RCC 7860 (cell line): ENCODE measurements at regions not wholly inside any gene's neighbourhood (a gene's known extent, or its start where the extent isn't known, plus 50 kb on each side); places are given as distances from the start of the nearest gene placed in this dataset.

Source experiments
- DNase-seq: peaks from one replicate; pipeline ENCODE4 v3.0.0-alpha.2; 2015; ENCODE audit warnings: low spot score
- FAIRE-seq: peaks from 2 replicates; lab custom pipeline; 2012; peaks lifted over from hg19 to GRCh38; lab: Jason Lieb, UNC

GRCh38 chr2:192328297-192328696 is 133.6 kb upstream of the TMEFF2 start:
- FAIRE-seq (no peak), DNase-seq (no peak)

- no peak for DNase-seq
- no peak for FAIRE-seq
Measured at GRCh38 chr2:192327576-192327975, 132.8 kb upstream of the TMEFF2 start.

- DNase-seq (no peak), FAIRE-seq (no peak)
Measured at GRCh38 chr2:192315543-192315942, 120.8 kb upstream of the TMEFF2 start.

- FAIRE-seq (no peak), DNase-seq (no peak)
Measured at GRCh38 chr2:192314800-192315481, 120.2 kb upstream of the TMEFF2 start.

- no peak for FAIRE-seq
- DNase-seq = no peak
Measured at GRCh38 chr2:192313773-192314172, 119.0 kb upstream of the TMEFF2 start.

- no peak for DNase-seq
- no peak for FAIRE-seq
Measured at GRCh38 chr2:192311701-192312460, 117.1 kb upstream of the TMEFF2 start.

- FAIRE-seq (no peak), DNase-seq (no peak)
Measured at GRCh38 chr2:192307530-192307929, 112.8 kb upstream of the TMEFF2 start.

GRCh38 chr2:192298664-192299063 is 103.9 kb upstream of the TMEFF2 start:
- FAIRE-seq (no peak), DNase-seq (no peak)

GRCh38 chr2:192292478-192292877 is 97.7 kb upstream of the TMEFF2 start:
- FAIRE-seq = no peak
- no peak for DNase-seq

GRCh38 chr2:192288295-192288694 is 93.6 kb upstream of the TMEFF2 start:
- FAIRE-seq (no peak), DNase-seq (no peak)

- no peak for FAIRE-seq
Measured at GRCh38 chr2:192286093-192286701, 91.5 kb upstream of the TMEFF2 start.

GRCh38 chr2:192283450-192283849 is 88.7 kb upstream of the TMEFF2 start:
- FAIRE-seq (no peak), DNase-seq (no peak)

More at GRCh38 chr2:192286093-192286701, 91.5 kb upstream of the TMEFF2 start:
- DNase-seq = peak; percentile 37

- FAIRE-seq (no peak), DNase-seq (no peak)
Measured at GRCh38 chr2:192278701-192279100, 84.0 kb upstream of the TMEFF2 start.

- FAIRE-seq = no peak
Measured at GRCh38 chr2:192277494-192278109, 82.9 kb upstream of the TMEFF2 start.

GRCh38 chr2:192275632-192276031 is 80.9 kb upstream of the TMEFF2 start:
- DNase-seq = no peak
- FAIRE-seq = no peak

More at GRCh38 chr2:192277494-192278109, 82.9 kb upstream of the TMEFF2 start:
- DNase-seq = no peak

- peak; percentile 45 for FAIRE-seq
- DNase-seq = peak; percentile 36
Measured at GRCh38 chr2:192267484-192267883, 72.8 kb upstream of the TMEFF2 start.

- no peak for DNase-seq
- no peak for FAIRE-seq
Measured at GRCh38 chr2:192265751-192266150, 71.0 kb upstream of the TMEFF2 start.

GRCh38 chr2:192254444-192254843 is 59.7 kb upstream of the TMEFF2 start:
- no peak for FAIRE-seq
- DNase-seq = no peak

- DNase-seq = no peak
- FAIRE-seq = no peak
Measured at GRCh38 chr2:192253692-192254091, 59.0 kb upstream of the TMEFF2 start.

- DNase-seq = no peak
- FAIRE-seq = no peak
Measured at GRCh38 chr2:192250961-192251360, 56.2 kb upstream of the TMEFF2 start.

GRCh38 chr2:192247456-192247855 is 52.7 kb upstream of the TMEFF2 start:
- DNase-seq = no peak
- no peak for FAIRE-seq
